NCI-H524 treated with DMSO at 0.1 percent for 48 hours (cell line): ENCODE measurements at regions not wholly inside any gene's neighbourhood (a gene's known extent, or its start where the extent isn't known, plus 50 kb on each side); places are given as distances from the start of the nearest gene placed in this dataset.
"Not testable (repeated sequence)": the region's sequence is repeated elsewhere in the genome, so short reads cannot be mapped to it uniquely, and the experiment has no call there.

Experiments
- DNase-seq: peaks from one replicate; lab custom pipeline; 2025; lab: John Stamatoyannopoulos, UW

DNA sequence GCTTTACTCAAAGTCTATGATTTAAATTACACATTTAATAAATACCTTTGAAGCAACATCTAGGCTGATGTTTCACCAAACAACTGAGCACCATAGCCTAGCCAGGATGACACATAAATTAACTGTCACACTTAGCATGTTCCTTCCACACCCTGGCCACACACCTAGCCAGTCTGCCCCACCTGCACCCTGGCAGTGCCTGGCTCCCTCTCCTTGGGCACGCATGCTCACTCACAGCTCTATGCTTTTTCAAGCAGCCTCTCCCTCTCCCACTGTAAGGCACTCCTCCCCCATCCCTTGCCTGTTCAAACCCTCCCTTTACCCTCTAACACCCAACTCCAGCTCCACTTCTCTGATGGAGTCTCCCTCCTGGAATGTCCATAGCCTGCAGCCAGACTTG, 357.6 kb upstream of the KLHL29 start:
- DNase-seq, result no peak

DNA sequence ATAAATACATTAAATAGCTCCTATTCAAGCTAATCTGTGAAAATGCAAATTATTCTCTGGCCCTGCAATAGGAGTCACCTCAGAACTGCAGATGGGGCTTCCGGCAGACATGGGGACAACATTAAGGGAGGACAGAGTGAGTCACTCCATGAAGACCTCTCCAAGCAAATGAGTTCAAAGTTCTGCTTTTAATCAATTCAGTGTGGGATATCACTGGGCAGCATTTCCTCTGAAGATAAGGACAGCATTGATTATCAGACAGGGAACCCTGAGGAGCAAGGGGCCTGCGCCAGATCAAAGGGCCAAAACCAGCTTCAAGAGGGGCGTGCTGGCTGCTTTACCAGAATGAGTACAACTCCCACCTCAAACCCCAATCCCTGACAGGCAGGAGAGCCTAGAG, 356.9 kb upstream of the KLHL29 start:
- no peak for DNase-seq

DNA sequence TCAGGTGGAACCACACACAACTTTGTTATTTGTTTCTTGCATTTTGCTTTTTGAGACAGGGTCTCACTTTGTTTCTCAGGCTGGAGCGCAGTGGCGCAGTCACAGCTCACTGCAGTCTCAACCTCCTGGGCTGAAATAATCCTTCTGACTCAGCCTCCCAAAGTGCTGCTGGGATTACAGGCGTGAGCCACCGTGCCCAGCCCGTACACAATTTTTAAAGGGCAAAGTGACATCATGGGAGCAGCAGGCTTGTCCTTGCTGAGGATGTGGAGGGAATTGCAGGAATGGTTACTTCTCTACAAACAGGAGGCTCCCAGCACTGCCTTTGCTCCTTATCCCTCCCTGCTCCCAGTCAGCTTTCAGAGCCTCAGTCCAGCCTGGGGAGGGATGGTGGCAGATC, 355.9 kb upstream of the KLHL29 start:
- DNase-seq, result no peak

DNA sequence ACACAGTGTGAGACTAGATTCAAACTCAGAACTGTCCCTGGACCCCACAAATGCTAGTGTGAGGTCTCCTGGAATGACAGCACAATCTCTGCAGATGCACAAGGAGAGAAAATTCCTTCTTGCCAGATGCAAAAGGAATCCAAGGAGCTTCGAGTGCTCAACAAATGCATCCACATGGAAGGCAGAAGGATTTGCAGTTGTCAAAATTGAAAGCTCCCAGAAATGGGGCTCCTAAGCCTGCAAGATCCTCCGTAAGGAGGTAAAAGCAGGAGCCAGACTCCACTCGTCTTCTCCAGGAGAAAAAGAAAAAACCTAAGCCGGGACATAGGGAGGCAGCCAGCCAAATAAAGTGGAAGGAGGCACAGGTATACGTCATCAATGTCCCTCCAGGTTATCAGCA, 355.0 kb upstream of the KLHL29 start:
- no peak for DNase-seq

DNA sequence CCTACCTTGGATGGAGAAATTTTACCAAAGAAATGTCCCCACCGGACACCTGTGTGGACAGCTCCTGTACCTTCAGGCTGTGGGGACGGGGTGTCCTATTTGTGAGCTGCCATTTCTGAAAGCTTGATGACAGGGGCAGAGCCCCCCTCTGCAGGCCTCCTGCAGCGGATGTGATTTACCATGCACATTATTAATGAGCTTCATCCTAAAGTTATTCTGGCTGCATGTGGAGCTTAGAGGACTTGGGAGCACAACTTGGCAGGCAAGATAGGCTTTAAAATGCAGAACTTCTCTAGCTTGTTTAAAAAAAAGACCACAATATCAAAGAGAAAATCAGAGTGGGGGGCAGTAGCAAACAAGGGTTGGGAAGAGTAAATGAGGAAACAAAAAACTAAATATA, 350.0 kb upstream of the KLHL29 start:
- no peak for DNase-seq

DNA sequence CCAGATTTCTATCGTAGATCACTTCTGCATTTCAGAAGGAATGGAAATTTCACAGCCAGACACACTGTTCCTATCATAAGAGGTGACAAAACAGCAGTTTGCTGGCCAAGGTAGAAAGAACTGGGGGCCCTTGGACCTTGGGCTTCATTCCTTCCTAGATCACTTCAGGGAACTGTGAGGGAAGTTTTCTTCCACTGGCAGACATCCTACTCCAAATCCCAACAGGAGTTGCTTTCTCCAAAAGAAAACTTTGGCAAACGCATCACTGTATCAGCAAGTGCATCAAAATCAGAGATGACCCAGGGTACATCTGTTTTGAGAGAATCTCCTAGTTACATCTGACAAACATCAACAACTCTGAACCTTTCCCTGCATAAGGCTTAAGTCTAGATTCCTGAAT, 348.4 kb upstream of the KLHL29 start:
- no peak for DNase-seq

DNA sequence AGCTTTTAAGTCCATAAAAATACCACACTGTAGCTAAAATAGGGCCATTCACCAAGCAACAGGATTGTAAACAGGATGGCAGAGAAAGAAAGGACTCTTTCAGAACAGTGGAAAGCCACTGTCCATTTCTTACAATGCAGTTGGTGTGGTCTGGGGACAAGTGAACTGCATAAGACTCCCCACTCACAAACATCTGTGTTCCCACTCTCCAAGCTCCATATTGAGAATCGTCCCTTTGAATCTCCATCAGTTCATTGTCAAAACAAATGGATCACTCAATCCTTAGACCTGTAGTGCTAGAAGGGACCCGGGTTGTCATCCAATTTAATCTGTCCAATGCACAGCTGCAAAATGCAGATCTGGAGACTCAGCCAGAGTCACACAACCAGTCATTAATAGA, 347.4 kb upstream of the KLHL29 start:
- no peak for DNase-seq

DNA sequence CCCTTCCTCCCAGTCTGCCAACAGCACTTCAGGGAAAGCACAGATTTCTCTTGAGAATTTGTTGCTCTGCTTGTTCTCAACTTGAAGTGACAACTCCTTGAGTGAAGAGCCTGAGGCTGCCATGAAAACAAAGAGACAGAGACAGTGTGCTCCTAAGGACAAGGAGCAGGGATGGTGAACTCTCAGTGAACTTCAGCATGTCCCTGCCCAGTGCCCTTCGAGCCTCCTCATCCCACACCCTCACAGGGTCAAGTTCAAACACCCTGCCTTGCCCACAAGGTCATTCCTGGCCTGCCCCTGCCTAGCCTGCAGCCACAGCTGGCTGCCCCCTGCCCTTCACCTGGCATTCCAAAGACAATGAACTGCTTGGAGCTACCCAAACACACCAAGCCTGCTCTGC, 343.5 kb upstream of the KLHL29 start:
- DNase-seq, result no peak

DNA sequence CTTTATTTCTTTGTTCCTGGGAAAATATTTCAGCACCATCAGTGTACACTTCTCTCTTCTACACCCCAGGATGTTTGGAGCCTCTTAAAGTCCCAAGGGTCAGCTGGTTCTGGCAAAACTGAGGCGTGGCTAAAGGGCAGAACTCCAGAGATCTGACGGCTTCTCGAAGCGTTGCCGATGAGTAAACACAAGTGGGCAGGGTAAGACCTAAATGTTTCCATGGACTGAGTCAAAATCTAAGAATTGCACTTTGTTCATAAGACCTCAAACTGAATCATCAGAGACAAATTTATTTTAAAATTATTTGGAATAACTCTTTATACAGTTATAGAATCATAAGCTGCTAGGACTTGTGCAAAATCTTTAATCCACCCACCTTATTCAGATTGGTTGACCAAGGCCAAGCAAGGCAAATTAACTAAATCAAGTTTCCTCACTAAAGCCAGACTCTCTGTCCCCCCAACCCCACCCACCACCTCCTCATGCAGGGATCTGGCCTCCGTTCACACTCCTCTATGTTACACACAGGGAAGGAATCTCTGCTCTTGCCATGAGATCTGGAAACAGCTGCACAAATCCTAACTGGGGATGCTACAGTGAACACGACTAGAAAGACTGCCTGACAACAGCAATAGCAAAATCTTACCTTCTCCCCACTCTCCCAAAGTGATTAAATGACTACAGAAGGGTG, 342.6 kb upstream of the KLHL29 start:
- DNase-seq, result no peak

DNA sequence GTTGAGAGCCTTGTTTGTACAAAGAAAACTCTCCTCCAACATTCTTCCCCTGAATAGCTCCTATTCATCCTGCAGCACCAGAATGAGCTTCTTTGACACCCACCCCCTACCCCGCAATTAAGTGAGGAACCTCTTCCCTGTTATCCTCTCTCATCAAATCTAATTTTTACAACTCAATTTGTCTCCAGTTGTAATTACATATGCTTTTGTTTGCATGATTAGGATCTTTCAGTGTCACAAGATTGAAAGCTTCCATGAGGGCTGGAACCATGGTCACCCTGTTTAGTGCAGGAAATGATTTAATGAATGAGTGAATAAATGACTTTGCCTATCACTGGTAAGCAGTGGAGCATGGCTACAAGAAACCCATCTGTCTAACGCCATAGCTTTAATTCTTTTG, 334.6 kb upstream of the KLHL29 start:
- DNase-seq, result no peak

DNA sequence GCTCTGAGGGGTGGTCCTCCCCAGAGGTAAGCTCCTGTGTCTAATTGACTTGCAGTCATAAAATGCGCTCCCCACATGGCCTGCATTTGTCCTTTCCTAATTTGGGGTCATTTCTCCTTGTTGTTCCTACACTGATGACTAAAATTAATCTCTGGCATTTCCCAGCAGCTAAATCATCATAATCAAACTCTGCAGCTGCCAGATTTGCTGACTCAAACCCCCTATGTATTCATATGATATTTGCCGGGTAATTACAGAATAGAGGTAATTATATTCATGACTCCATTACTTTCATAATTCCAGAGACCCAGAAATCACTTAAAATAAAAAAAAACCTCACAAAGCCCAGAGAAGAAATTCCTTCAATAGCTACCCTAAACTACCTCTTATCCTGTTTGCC, 331.4 kb upstream of the KLHL29 start:
- DNase-seq, result no peak

DNA sequence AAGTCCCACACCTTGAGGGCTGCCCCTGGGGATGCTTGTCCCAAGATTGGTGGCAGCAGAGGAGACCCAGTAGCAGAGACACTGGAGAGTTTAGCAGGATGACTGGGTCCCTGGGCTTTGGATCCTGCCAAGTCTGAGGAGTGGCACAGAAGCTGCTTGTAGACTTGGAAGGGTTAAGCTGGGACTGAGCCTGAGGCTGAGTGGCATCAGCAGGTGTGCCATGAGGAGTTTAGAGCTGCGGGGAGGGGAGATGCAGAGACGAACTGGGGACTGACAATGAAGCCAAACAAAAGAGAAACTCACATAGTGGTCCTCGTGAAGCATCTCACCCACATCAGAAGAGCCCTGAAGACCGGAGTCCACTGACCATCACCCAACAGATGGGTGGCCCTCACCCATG, 329.7 kb upstream of the KLHL29 start:
- DNase-seq, result peak; percentile 12

DNA sequence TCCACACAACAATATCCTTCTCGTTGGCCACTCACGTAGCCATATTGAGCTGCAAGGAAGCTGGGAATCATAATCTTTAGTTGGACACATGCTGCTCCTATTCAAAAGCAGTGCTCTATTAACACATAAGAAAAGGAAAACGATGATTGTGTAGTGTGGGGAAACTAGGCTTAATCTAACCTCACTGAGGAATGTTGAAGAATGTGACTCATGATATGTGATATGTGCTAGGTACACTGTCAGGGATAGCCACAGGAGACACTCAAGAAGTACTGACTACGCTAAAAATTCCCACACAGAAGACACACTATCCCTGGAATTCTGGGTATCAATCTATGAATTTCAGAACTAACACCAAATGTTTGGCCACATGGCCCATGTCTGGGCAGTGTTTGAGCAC, 328.1 kb upstream of the KLHL29 start:
- DNase-seq, result not testable (repeated sequence)

DNA sequence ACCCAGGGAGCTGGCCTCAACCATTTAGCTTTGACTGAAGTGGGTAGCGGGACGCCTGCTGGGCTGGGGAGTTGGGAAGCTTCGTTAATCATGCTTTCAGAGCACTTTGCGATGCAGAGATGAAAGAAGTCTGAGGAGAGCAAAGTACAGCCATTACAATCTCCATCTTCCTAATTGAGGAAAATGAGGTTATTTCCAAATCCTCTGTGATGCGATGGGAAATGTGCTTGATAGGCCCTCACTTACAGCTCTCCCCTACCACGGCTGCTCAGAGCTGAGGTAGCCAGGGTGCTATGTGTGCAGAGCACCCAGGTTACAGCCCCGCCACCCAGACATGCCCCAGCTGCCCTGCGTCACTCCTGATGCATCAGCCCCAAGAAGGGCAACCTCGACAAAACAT, 326.5 kb upstream of the KLHL29 start:
- no peak for DNase-seq

DNA sequence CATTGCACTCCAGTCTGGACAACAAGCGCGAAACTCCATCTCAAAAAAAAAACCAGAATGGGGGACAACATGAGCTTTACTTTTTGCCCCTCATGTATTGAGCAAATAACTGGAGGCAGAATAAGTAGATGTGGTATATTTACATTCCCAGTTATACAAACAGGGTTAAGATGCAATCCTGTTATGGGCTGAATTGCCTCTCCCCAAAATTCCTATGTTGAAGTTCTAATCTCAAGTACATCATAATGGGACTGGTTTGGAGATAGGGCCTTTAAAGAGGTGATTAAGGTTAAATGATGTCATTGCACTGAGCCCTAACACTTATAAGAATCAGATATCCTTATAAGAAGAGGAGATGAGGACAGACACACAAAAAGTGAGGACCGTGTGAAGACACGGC, 319.8 kb upstream of the KLHL29 start:
- no peak for DNase-seq

DNA sequence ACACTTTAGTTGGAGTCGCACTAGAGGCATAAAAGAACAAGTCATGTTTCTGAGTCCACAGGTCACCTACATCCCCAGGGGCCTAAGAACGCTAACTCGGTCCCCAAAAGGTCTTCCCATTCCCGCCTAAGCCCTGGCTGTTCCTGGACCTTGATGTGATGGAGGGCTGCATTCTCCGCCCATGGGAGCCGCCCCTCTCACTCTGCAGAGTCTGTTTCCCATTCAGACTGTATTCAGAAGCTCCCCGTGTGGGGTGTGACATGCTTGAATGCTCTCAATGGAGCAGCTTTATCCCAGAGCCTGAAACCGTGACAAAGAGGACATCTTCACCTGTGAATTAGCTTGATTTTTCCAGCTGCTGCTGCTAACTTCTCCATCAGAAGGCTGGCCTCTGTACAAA, 319.0 kb upstream of the KLHL29 start:
- no peak for DNase-seq

DNA sequence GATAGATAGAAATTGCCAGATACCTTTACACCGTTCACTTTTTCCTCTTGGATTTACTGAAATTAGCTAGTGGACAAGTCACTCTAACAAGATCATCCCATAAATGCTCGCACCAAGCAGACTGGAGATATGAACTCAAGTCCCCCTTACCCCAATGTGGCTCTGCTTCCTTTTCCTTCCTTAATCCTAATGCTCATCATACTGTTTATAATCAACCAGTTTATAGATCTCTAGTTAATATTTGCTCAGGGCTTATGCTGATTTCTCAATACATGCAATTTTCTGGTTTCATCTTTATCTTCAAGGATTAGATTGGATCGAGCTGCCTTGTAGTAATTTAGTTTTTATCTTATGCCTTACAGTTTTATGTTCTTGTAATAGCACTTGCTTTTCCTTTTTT, 318.3 kb upstream of the KLHL29 start:
- DNase-seq, result no peak

DNA sequence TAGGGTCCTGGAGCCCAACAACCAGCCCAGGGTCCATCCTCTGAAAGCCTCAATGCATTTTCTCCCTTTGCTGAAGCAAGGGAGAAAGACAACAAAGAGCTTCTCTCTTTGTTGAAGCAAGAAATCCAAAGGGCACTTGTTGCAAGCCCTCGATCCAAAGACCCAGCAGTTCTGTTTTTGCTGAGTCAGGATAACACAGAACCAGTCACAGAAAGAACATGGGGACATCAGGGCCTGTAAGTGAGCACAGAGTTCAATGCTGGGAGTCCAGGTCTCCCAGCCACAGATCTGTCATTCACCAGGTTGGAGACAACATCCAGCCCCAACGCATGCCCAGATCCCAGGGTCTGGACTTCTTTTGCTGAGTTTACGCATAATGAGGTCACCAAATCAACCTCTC, 315.8 kb upstream of the KLHL29 start:
- DNase-seq, result no peak

DNA sequence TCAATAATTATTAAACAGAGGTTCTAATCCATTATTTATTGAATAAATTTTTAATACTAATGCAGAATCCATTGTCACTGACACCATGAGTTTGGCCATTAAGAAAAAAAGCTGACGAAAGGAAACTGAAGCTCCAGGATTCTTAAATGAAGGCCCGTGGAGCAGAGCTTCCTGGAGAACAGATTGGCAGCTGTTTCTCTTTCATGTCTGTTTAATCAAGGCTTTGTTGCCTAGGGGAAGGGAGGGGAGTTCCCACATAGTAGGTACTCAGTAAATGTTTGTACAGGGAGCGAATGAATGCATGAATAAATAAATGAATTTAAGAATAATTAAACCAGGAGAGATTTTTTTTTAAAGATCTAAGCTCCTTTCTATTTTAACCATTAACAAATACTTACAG, 315.1 kb upstream of the KLHL29 start:
- DNase-seq, result no peak

DNA sequence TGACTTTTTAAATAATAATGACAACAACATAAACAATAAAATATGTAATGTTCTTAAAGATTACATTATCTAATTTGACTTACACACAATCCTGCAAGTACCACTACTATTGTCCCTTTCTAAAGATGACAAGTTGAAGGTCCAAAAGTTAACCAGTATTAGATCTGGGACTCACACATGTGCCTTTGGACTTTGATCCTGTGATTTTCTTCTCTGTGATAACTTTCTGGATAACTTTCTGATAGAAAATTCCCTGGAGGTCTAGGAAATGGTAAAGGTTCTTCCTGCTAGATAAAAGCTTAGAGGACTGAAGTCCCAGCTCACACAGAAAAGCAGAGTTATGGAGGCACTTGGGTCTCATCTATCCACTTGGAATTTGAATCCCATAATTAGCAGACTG, 311.9 kb upstream of the KLHL29 start:
- DNase-seq, result no peak

DNA sequence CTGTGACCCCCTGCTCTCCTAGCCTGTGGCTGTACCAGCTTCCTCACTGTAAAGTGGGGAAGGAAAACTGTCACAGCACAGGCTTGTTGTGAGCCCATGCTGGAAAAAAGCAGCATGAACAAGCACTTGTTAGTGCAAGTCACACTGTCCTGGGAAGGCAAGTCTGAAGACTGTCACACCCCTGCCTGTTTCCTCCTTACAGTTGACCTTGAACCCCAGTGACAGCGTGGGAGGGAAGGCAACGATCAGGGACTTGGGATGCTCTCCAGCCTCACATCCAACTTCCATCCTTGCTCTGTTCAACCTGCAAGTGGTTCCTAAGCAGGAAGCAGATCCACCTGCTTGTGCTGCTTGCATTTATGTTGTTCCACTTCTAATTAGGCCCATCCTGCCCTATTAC, 311.3 kb upstream of the KLHL29 start:
- DNase-seq, result no peak

DNA sequence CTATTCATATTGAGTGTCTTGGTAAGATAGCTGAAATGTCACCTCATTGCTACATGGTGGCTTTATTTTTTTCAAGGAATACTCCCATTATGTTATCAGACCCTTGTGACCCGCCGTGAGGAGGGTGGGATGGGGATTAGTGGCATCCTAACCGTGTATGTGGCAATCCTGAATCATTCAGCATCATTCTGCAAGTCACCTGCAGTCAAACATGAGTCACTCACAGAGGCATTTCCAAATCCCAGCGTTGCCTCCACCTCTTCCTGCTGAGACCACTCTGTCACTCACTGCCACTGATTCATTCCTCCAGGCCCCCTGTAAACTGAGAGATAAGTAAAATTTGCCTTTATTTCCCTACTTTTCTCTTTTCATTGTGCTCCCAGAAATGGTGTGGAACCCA, 307.4 kb upstream of the KLHL29 start:
- no peak for DNase-seq

DNA sequence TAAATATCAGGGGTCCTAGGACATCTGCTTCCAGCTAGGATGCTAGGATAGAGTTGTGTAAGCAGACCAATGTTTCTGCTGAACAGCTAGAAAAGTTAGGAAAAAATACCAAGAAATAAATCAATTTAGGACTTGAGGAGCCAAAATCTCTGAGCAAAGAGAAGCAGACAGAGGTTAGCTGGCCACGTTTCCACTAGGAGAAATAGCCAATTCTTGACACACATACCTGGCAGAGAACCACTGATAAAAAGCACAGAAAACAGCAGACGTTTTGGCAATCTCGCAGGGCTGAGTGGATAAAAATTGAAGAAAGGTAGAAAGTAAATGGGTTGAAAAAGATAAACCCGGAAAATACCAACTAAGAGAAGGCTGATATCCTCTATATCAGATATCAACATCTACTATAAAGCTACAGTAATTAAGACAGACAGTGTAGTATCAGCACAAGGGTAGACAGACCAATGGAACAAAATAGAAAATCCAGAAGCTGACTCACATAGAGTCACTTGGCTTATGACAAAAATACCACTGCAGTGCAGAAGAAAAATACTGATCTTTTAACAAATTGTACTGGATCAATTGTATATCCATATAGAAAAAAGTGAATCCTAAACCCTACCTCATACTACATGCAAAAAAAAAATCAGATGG, 306.1 kb upstream of the KLHL29 start:
- no peak for DNase-seq

DNA sequence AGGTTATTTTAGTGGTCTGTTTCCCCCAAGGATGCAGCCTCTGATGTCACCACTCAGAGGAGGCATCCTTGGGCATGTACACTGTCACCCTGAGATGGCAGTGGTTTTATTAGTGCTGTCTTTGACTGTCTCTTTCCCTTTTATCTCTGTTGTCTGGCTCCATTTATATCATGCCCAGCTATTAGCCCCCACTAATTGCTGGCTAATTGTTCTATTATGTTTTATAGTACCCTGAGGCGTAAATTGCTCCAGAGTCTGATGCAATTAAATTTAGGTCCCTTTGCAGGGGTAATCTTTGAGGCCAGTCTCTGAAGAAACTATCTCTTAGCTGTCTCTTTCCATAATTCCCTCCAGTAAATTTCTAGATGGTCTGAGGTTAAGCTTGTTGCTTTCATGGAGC, 301.0 kb upstream of the KLHL29 start:
- no peak for DNase-seq
